ENCODE measurements at regions not wholly inside any gene's neighbourhood (a gene's known extent, or its start where the extent isn't known, plus 50 kb on each side); places are given as distances from the start of the nearest gene placed in this dataset.

GRCh38 chr5:68505917-68506860 is 290.6 kb downstream of the PIK3R1 start:
- DNase-seq, result no peak
- no peak overlapping the region for H3K4me3 Mint-ChIP-seq
- no peaks in the 10 kb centered on the region for H3K27me3 Mint-ChIP-seq
- H3K36me3 Mint-ChIP-seq (ENCODE audit: low read depth), result no peaks in the 10 kb centered on the region
- H3K9me3 Mint-ChIP-seq, result no peaks in the 10 kb centered on the region
- no peak overlapping the region for H3K27ac Mint-ChIP-seq
- no peaks in the 10 kb centered on the region for H3K4me1 Mint-ChIP-seq (ENCODE audit: low read depth)

- no peaks in the 10 kb centered on the region for H3K27me3 Mint-ChIP-seq
- H3K36me3 Mint-ChIP-seq (ENCODE audit: low read depth), result no peaks in the 10 kb centered on the region
- no peak overlapping the region for H3K27ac Mint-ChIP-seq
- H3K4me1 Mint-ChIP-seq (ENCODE audit: low read depth), result no peaks in the 10 kb centered on the region
- H3K4me3 Mint-ChIP-seq, result no peak overlapping the region
- no peaks in the 10 kb centered on the region for H3K9me3 Mint-ChIP-seq
- no peak for DNase-seq
Measured at GRCh38 chr5:68515514-68515913, 300.0 kb downstream of the PIK3R1 start.

- H3K27me3 Mint-ChIP-seq, result no peaks in the 10 kb centered on the region
- no peak for DNase-seq
Measured at GRCh38 chr5:68518286-68518685, 302.7 kb downstream of the PIK3R1 start.

GRCh38 chr5:68519143-68519542 is 303.6 kb downstream of the PIK3R1 start:
- no peaks in the 10 kb centered on the region for H3K9me3 Mint-ChIP-seq
- no peak overlapping the region for H3K27ac Mint-ChIP-seq
- no peak overlapping the region for H3K4me3 Mint-ChIP-seq
- DNase-seq, result no peak
- H3K36me3 Mint-ChIP-seq (ENCODE audit: low read depth), result no peaks in the 10 kb centered on the region
- H3K27me3 Mint-ChIP-seq, result no peaks in the 10 kb centered on the region
- no peaks in the 10 kb centered on the region for H3K4me1 Mint-ChIP-seq (ENCODE audit: low read depth)

More at GRCh38 chr5:68518286-68518685, 302.7 kb downstream of the PIK3R1 start:
- Mint-ChIP-seq H3K36me3 (ENCODE audit: low read depth) (no peaks in the 10 kb centered on the region), H3K27ac (no peak overlapping the region), H3K4me3 (no peak overlapping the region), H3K9me3 (no peaks in the 10 kb centered on the region), H3K4me1 (ENCODE audit: low read depth) (no peaks in the 10 kb centered on the region)

- Mint-ChIP-seq H3K27me3 (no peaks in the 10 kb centered on the region), H3K9me3 (no peaks in the 10 kb centered on the region), H3K4me3 (no peak overlapping the region), H3K36me3 (ENCODE audit: low read depth) (no peaks in the 10 kb centered on the region), H3K27ac (no peak overlapping the region), H3K4me1 (ENCODE audit: low read depth) (no peaks in the 10 kb centered on the region)
- DNase-seq, result no peak
Measured at GRCh38 chr5:68521776-68522175, 306.2 kb downstream of the PIK3R1 start.

GRCh38 chr5:68522863-68523262 is 307.3 kb downstream of the PIK3R1 start:
- no peaks in the 10 kb centered on the region for H3K9me3 Mint-ChIP-seq
- H3K36me3 Mint-ChIP-seq (ENCODE audit: low read depth), result no peaks in the 10 kb centered on the region
- H3K27ac Mint-ChIP-seq, result no peak overlapping the region
- no peak for DNase-seq
- no peaks in the 10 kb centered on the region for H3K4me1 Mint-ChIP-seq (ENCODE audit: low read depth)
- no peaks in the 10 kb centered on the region for H3K27me3 Mint-ChIP-seq
- no peak overlapping the region for H3K4me3 Mint-ChIP-seq

- H3K4me1 Mint-ChIP-seq (ENCODE audit: low read depth), result no peaks in the 10 kb centered on the region
- peaks cover 9% of the 10 kb centered on the region for H3K27me3 Mint-ChIP-seq
- H3K4me3 Mint-ChIP-seq, result no peak overlapping the region
Measured at GRCh38 chr5:68528821-68529273, 313.3 kb downstream of the PIK3R1 start.

GRCh38 chr5:68529581-68529980 is 314.0 kb downstream of the PIK3R1 start:
- H3K36me3 Mint-ChIP-seq (ENCODE audit: low read depth), result no peaks in the 10 kb centered on the region
- no peak overlapping the region for H3K27ac Mint-ChIP-seq
- no peaks in the 10 kb centered on the region for H3K9me3 Mint-ChIP-seq
- no peaks in the 10 kb centered on the region for H3K4me1 Mint-ChIP-seq (ENCODE audit: low read depth)
- no peak for DNase-seq
- H3K4me3 Mint-ChIP-seq, result no peak overlapping the region
- H3K27me3 Mint-ChIP-seq, result peaks cover 9% of the 10 kb centered on the region

More at GRCh38 chr5:68528821-68529273, 313.3 kb downstream of the PIK3R1 start:
- H3K9me3 Mint-ChIP-seq, result no peaks in the 10 kb centered on the region
- no peak for DNase-seq
- no peaks in the 10 kb centered on the region for H3K36me3 Mint-ChIP-seq (ENCODE audit: low read depth)
- H3K27ac Mint-ChIP-seq, result no peak overlapping the region

GRCh38 chr5:68531970-68532369 is 316.4 kb downstream of the PIK3R1 start:
- Mint-ChIP-seq H3K4me1 (ENCODE audit: low read depth) (no peaks in the 10 kb centered on the region), H3K4me3 (no peak overlapping the region), H3K27me3 (peaks cover 21% of the 10 kb centered on the region), H3K27ac (no peak overlapping the region), H3K9me3 (no peaks in the 10 kb centered on the region), H3K36me3 (ENCODE audit: low read depth) (no peaks in the 10 kb centered on the region)
- no peak for DNase-seq

GRCh38 chr5:68533051-68533450 is 317.5 kb downstream of the PIK3R1 start:
- Mint-ChIP-seq H3K36me3 (ENCODE audit: low read depth) (no peaks in the 10 kb centered on the region), H3K27ac (no peak overlapping the region), H3K4me1 (ENCODE audit: low read depth) (no peaks in the 10 kb centered on the region), H3K4me3 (no peak overlapping the region), H3K27me3 (peaks cover 21% of the 10 kb centered on the region), H3K9me3 (no peaks in the 10 kb centered on the region)
- no peak for DNase-seq

GRCh38 chr5:68533571-68534084 is 318.1 kb downstream of the PIK3R1 start:
- Mint-ChIP-seq H3K9me3 (no peaks in the 10 kb centered on the region), H3K4me1 (ENCODE audit: low read depth) (no peaks in the 10 kb centered on the region), H3K4me3 (no peak overlapping the region), H3K27me3 (peaks cover 24% of the 10 kb centered on the region), H3K27ac (no peak overlapping the region), H3K36me3 (ENCODE audit: low read depth) (no peaks in the 10 kb centered on the region)
- DNase-seq, result no peak

- H3K36me3 Mint-ChIP-seq (ENCODE audit: low read depth), result no peaks in the 10 kb centered on the region
- H3K9me3 Mint-ChIP-seq, result no peaks in the 10 kb centered on the region
- no peak for DNase-seq
- H3K4me1 Mint-ChIP-seq (ENCODE audit: low read depth), result no peaks in the 10 kb centered on the region
- no peak overlapping the region for H3K27ac Mint-ChIP-seq
- no peak overlapping the region for H3K4me3 Mint-ChIP-seq
- H3K27me3 Mint-ChIP-seq, result peaks cover 31% of the 10 kb centered on the region
Measured at GRCh38 chr5:68534131-68534940, 318.8 kb downstream of the PIK3R1 start.

GRCh38 chr5:68534956-68535520 is 319.5 kb downstream of the PIK3R1 start:
- no peak overlapping the region for H3K27ac Mint-ChIP-seq

GRCh38 chr5:68538814-68539420 is 323.4 kb downstream of the PIK3R1 start:
- no peak for DNase-seq
- Mint-ChIP-seq H3K4me3 (no peak overlapping the region), H3K27me3 (peaks cover 37% of the 10 kb centered on the region), H3K36me3 (ENCODE audit: low read depth) (no peaks in the 10 kb centered on the region), H3K27ac (no peak overlapping the region), H3K4me1 (ENCODE audit: low read depth) (peaks cover 8% of the 10 kb centered on the region), H3K9me3 (no peaks in the 10 kb centered on the region)

More at GRCh38 chr5:68534956-68535520, 319.5 kb downstream of the PIK3R1 start:
- Mint-ChIP-seq H3K4me1 (ENCODE audit: low read depth) (no peaks in the 10 kb centered on the region), H3K36me3 (ENCODE audit: low read depth) (no peaks in the 10 kb centered on the region), H3K4me3 (no peak overlapping the region), H3K27me3 (peaks cover 34% of the 10 kb centered on the region), H3K9me3 (no peaks in the 10 kb centered on the region)
- DNase-seq, result no peak
